ENCODE measurements at regions not wholly inside any gene's neighbourhood (a gene's known extent, or its start where the extent isn't known, plus 50 kb on each side); places are given as distances from the start of the nearest gene placed in this dataset.

- Histone ChIP-seq H2BK12ac (ENCODE audit: low read length) (no peak overlapping the region), H3K4me2 (ENCODE audit: low read length) (no peak overlapping the region), H3K9ac (ENCODE audit: low read length) (no peak overlapping the region), H4K12ac (ENCODE audit: low read depth, low read length) (no peak overlapping the region), H2BK120ac (ENCODE audit: insufficient read depth, low read length, poor library complexity) (no peak overlapping the region), H3K79me2 (ENCODE audit: control insufficient read depth, insufficient read depth, low read length, poor library complexity) (no peaks in the 10 kb centered on the region), H3K27ac (ENCODE audit: low read depth, low read length) (no peak overlapping the region), H3K4ac (ENCODE audit: low read depth, low read length) (no peak overlapping the region), H2AFZ (ENCODE audit: insufficient read depth, low read length, poor library complexity) (no peak overlapping the region), H2AK5ac (ENCODE audit: low read length) (no peak overlapping the region), H4K91ac (ENCODE audit: low read depth, low read length) (no peak overlapping the region), H3K23ac (ENCODE audit: low read length) (no peak overlapping the region), H3K36me3 (ENCODE audit: control insufficient read depth in 1 of 2, insufficient read depth in 2 of 2, low read length in 2 of 2) (no peaks in the 10 kb centered on the region), H3K4me3 (ENCODE audit: low read depth, low read length) (no peak overlapping the region), H3K4me1 (ENCODE audit: control insufficient read depth in 1 of 2, insufficient read depth in 2 of 2, low read length in 2 of 2) (peaks cover 0 to 2% of the 10 kb centered on the region in 2 experiments), H3K14ac (ENCODE audit: low read length) (no peak overlapping the region), H4K8ac (ENCODE audit: low read depth, low read length) (no peak overlapping the region), H3K9me3 (ENCODE audit: insufficient read depth, low read depth, low read length) (no peaks in the 10 kb centered on the region), H3K79me1 (ENCODE audit: low read length) (no peaks in the 10 kb centered on the region), H2BK5ac (ENCODE audit: low read depth, low read length, poor library complexity) (no peak overlapping the region), H3K27me3 (ENCODE audit: insufficient read depth, low read length) (no peaks in the 10 kb centered on the region), H3K18ac (ENCODE audit: low read length) (no peak overlapping the region)
- no peak for DNase-seq
Measured at GRCh38 chr12:115847398-115847797, 430.1 kb downstream of the MED13L start.

GRCh38 chr12:115846516-115846915 lies 431.0 kb downstream of the MED13L start:
- Histone ChIP-seq H3K27ac (ENCODE audit: low read depth, low read length) (peak overlapping the region; percentile 38), H4K8ac (ENCODE audit: low read depth, low read length) (no peak overlapping the region), H2BK120ac (ENCODE audit: insufficient read depth, low read length, poor library complexity) (no peak overlapping the region), H3K4ac (ENCODE audit: low read depth, low read length) (no peak overlapping the region), H3K9ac (ENCODE audit: low read length) (no peak overlapping the region), H4K91ac (ENCODE audit: low read depth, low read length) (no peak overlapping the region), H3K9me3 (ENCODE audit: insufficient read depth, low read depth, low read length) (no peaks in the 10 kb centered on the region), H3K27me3 (ENCODE audit: insufficient read depth, low read length) (no peaks in the 10 kb centered on the region), H3K23ac (ENCODE audit: low read length) (no peak overlapping the region), H3K4me1 (ENCODE audit: control insufficient read depth in 1 of 2, insufficient read depth in 2 of 2, low read length in 2 of 2) (peaks cover 0 to 2% of the 10 kb centered on the region in 2 experiments), H3K4me2 (ENCODE audit: low read length) (no peak overlapping the region), H3K79me2 (ENCODE audit: control insufficient read depth, insufficient read depth, low read length, poor library complexity) (no peaks in the 10 kb centered on the region), H3K79me1 (ENCODE audit: low read length) (no peaks in the 10 kb centered on the region), H2AFZ (ENCODE audit: insufficient read depth, low read length, poor library complexity) (no peak overlapping the region), H2AK5ac (ENCODE audit: low read length) (no peak overlapping the region), H3K4me3 (ENCODE audit: low read depth, low read length) (no peak overlapping the region), H3K14ac (ENCODE audit: low read length) (no peak overlapping the region), H4K12ac (ENCODE audit: low read depth, low read length) (no peak overlapping the region), H2BK12ac (ENCODE audit: low read length) (no peak overlapping the region), H3K36me3 (ENCODE audit: control insufficient read depth in 1 of 2, insufficient read depth in 2 of 2, low read length in 2 of 2) (no peaks in the 10 kb centered on the region), H2BK5ac (ENCODE audit: low read depth, low read length, poor library complexity) (no peak overlapping the region), H3K18ac (ENCODE audit: low read length) (no peak overlapping the region)
- no peak for DNase-seq
- no CpG with 5 or more reads among the region's 4 CpGs for WGBS (ENCODE audit: extremely low coverage, insufficient coverage, insufficient read length)

GRCh38 chr12:115840159-115840558 lies 437.3 kb downstream of the MED13L start:
- Histone ChIP-seq H2AFZ (ENCODE audit: insufficient read depth, low read length, poor library complexity) (no peak overlapping the region), H2BK12ac (ENCODE audit: low read length) (no peak overlapping the region), H3K9me3 (ENCODE audit: insufficient read depth, low read depth, low read length) (no peaks in the 10 kb centered on the region), H3K4me3 (ENCODE audit: low read depth, low read length) (no peak overlapping the region), H3K4ac (ENCODE audit: low read depth, low read length) (no peak overlapping the region), H3K79me1 (ENCODE audit: low read length) (no peaks in the 10 kb centered on the region), H3K79me2 (ENCODE audit: control insufficient read depth, insufficient read depth, low read length, poor library complexity) (no peaks in the 10 kb centered on the region), H2BK120ac (ENCODE audit: insufficient read depth, low read length, poor library complexity) (no peak overlapping the region), H3K4me2 (ENCODE audit: low read length) (no peak overlapping the region), H4K8ac (ENCODE audit: low read depth, low read length) (no peak overlapping the region), H3K23ac (ENCODE audit: low read length) (no peak overlapping the region), H3K18ac (ENCODE audit: low read length) (no peak overlapping the region), H3K27me3 (ENCODE audit: insufficient read depth, low read length) (no peaks in the 10 kb centered on the region), H4K12ac (ENCODE audit: low read depth, low read length) (no peak overlapping the region), H3K27ac (ENCODE audit: low read depth, low read length) (no peak overlapping the region), H2BK5ac (ENCODE audit: low read depth, low read length, poor library complexity) (no peak overlapping the region), H3K14ac (ENCODE audit: low read length) (no peak overlapping the region), H3K4me1 (ENCODE audit: control insufficient read depth in 1 of 2, insufficient read depth in 2 of 2, low read length in 2 of 2) (peaks cover 0 to 4% of the 10 kb centered on the region in 2 experiments), H3K36me3 (ENCODE audit: control insufficient read depth in 1 of 2, insufficient read depth in 2 of 2, low read length in 2 of 2) (no peaks in the 10 kb centered on the region), H3K9ac (ENCODE audit: low read length) (no peak overlapping the region), H4K91ac (ENCODE audit: low read depth, low read length) (no peak overlapping the region), H2AK5ac (ENCODE audit: low read length) (no peak overlapping the region)
- no CpG with 5 or more reads among the region's 10 CpGs for WGBS (ENCODE audit: extremely low coverage, insufficient coverage, insufficient read length)
- peak; percentile 69 to 71 for DNase-seq

- WGBS (ENCODE audit: extremely low coverage, insufficient coverage, insufficient read length), result no CpG with 5 or more reads among the region's 1 CpG
- no peaks in the 10 kb centered on the region for H3K79me2 ChIP-seq (ENCODE audit: control insufficient read depth, insufficient read depth, low read length, poor library complexity)
- H2BK12ac ChIP-seq (ENCODE audit: low read length), result no peak overlapping the region
- H3K14ac ChIP-seq (ENCODE audit: low read length), result no peak overlapping the region
- H2BK120ac ChIP-seq (ENCODE audit: insufficient read depth, low read length, poor library complexity), result no peak overlapping the region
- H3K4me2 ChIP-seq (ENCODE audit: low read length), result no peak overlapping the region
- H3K4me3 ChIP-seq (ENCODE audit: low read depth, low read length), result no peak overlapping the region
- H2AFZ ChIP-seq (ENCODE audit: insufficient read depth, low read length, poor library complexity), result no peak overlapping the region
- H2BK5ac ChIP-seq (ENCODE audit: low read depth, low read length, poor library complexity), result no peak overlapping the region
- H3K36me3 ChIP-seq (ENCODE audit: control insufficient read depth in 1 of 2, insufficient read depth in 2 of 2, low read length in 2 of 2), result no peaks in the 10 kb centered on the region
- H3K9me3 ChIP-seq (ENCODE audit: insufficient read depth, low read depth, low read length), result no peaks in the 10 kb centered on the region
- H4K91ac ChIP-seq (ENCODE audit: low read depth, low read length), result no peak overlapping the region
- no peak overlapping the region for H3K27ac ChIP-seq (ENCODE audit: low read depth, low read length)
- H3K23ac ChIP-seq (ENCODE audit: low read length), result no peak overlapping the region
- H3K9ac ChIP-seq (ENCODE audit: low read length), result no peak overlapping the region
- H2AK5ac ChIP-seq (ENCODE audit: low read length), result no peak overlapping the region
- no peak overlapping the region for H3K18ac ChIP-seq (ENCODE audit: low read length)
- no peak overlapping the region for H4K12ac ChIP-seq (ENCODE audit: low read depth, low read length)
- no peak overlapping the region for H3K4ac ChIP-seq (ENCODE audit: low read depth, low read length)
- H4K8ac ChIP-seq (ENCODE audit: low read depth, low read length), result no peak overlapping the region
- DNase-seq, result no peak
- H3K4me1 ChIP-seq (ENCODE audit: control insufficient read depth in 1 of 2, insufficient read depth in 2 of 2, low read length in 2 of 2), result peaks cover 2 to 5% of the 10 kb centered on the region in 2 experiments
- H3K79me1 ChIP-seq (ENCODE audit: low read length), result peaks cover 3% of the 10 kb centered on the region
- H3K27me3 ChIP-seq (ENCODE audit: insufficient read depth, low read length), result no peaks in the 10 kb centered on the region
Measured at GRCh38 chr12:115838952-115839351, 438.5 kb downstream of the MED13L start.

All from trophoblast cell (in vitro differentiated cells and primary cell).